ENCODE measurements at regions not wholly inside any gene's neighbourhood (a gene's known extent, or its start where the extent isn't known, plus 50 kb on each side); places are given as distances from the start of the nearest gene placed in this dataset.

DNA sequence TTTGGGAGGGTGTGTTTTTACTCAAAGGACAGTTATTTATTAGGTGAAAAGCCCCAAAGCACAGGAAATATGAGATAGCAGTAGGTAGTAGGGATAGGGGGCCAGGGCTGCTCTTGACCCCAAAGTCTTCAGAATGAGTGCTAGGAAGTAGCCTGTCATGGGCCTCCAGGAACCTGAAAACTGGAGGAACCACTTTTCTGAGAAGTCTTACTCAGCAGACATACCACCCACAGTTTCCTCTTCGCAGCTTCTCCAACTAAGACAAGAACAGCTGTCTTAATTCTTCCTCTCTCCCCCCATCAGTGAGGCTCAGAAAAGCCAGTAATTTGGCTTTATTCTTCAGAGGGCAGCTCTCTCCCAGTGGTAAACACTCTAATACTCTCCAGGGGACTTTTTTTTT is 84.0 kb upstream of the CTSC start:
- TF ChIP-seq, protein P1, sequence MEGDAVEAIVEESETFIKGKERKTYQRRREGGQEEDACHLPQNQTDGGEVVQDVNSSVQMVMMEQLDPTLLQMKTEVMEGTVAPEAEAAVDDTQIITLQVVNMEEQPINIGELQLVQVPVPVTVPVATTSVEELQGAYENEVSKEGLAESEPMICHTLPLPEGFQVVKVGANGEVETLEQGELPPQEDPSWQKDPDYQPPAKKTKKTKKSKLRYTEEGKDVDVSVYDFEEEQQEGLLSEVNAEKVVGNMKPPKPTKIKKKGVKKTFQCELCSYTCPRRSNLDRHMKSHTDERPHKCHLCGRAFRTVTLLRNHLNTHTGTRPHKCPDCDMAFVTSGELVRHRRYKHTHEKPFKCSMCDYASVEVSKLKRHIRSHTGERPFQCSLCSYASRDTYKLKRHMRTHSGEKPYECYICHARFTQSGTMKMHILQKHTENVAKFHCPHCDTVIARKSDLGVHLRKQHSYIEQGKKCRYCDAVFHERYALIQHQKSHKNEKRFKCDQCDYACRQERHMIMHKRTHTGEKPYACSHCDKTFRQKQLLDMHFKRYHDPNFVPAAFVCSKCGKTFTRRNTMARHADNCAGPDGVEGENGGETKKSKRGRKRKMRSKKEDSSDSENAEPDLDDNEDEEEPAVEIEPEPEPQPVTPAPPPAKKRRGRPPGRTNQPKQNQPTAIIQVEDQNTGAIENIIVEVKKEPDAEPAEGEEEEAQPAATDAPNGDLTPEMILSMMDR (IDR thresholded peaks at IDR 0.05 in 2 of 3, conservative IDR thresholded peaks at IDR 0.05 in 1 of 3; ENCODE audit: borderline replicate concordance in 1 of 3, insufficient read depth in 1 of 3, low read depth in 2 of 3, low read length in 2 of 3) = no peak
- TF ChIP-seq MAX (IDR thresholded peaks at IDR 0.05) (no peak), ZNF274 (IDR thresholded peaks at IDR 0.05; ENCODE audit: low read depth, low read length) (no peak), YY1 (IDR thresholded peaks at IDR 0.05; ENCODE audit: extremely low read depth, insufficient replicate concordance, low read depth, low read length) (no peak), SRF (IDR thresholded peaks at IDR 0.05; ENCODE audit: low read depth) (no peak), EZH2 (IDR thresholded peaks at IDR 0.05) (no peak), SP1 (IDR thresholded peaks at IDR 0.05; ENCODE audit: low read depth) (no peak), TCF7L2 (IDR thresholded peaks at IDR 0.05; ENCODE audit: borderline replicate concordance, extremely low read depth, insufficient read depth, insufficient read length) (no peak)
- TF ChIP-seq, protein P2, sequence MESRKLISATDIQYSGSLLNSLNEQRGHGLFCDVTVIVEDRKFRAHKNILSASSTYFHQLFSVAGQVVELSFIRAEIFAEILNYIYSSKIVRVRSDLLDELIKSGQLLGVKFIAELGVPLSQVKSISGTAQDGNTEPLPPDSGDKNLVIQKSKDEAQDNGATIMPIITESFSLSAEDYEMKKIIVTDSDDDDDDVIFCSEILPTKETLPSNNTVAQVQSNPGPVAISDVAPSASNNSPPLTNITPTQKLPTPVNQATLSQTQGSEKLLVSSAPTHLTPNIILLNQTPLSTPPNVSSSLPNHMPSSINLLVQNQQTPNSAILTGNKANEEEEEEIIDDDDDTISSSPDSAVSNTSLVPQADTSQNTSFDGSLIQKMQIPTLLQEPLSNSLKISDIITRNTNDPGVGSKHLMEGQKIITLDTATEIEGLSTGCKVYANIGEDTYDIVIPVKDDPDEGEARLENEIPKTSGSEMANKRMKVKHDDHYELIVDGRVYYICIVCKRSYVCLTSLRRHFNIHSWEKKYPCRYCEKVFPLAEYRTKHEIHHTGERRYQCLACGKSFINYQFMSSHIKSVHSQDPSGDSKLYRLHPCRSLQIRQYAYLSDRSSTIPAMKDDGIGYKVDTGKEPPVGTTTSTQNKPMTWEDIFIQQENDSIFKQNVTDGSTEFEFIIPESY (IDR thresholded peaks at IDR 0.05; ENCODE audit: extremely low read depth, insufficient replicate concordance, low read length) = no peak

Measured in HCT116 (cell line).